ENCODE measurements at regions not wholly inside any gene's neighbourhood (a gene's known extent, or its start where the extent isn't known, plus 50 kb on each side); places are given as distances from the start of the nearest gene placed in this dataset.
A peak's percentile ranks its signal among the peaks of the same experiment; 100 is the strongest.

DNA sequence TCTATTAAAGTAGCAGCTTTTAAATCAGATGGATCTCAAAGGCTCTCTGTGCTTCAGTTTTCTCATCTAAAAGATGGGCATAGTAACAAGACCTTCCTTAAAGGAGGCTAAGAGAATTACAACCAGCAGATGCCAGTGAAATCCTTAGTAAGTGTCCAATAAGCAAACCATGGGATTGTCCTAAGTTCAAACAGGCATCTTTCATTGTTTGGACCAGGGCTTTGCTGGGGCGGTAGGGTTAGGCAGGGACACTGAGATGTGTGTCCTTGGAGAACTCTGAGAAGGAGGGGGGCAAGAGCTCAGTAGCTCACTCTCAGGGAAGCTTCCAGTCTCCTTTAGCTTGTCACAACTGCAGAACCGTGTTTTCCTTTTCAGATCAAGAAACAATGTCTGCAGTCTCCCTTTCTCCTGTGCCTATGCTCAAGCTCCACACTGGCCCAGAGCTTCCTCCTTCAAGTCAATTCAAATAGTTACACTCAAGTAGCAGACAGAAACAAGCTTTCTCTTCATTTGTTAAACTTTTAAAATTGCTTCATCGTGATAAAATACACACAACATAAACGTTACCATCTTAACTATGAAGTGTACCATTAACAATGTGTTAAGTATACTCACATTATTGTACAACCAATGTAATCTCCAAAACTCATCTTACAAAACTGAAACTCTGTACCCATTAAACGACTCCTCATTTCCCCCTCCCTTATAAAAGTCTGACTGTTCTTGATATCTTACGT, 216.2 kb downstream of the PIK3R1 start:
- Histone ChIP-seq H3K27me3 (no peaks in the 10 kb centered on the region), H3K4me1 (ENCODE audit: insufficient read depth) (peaks cover 5% of the 10 kb centered on the region), H3K27ac (no peak overlapping the region), H3K9me3 (no peaks in the 10 kb centered on the region), H3K4me3 (no peak overlapping the region), H3K36me3 (no peaks in the 10 kb centered on the region)
- intact Hi-C loops (cut with DNase I): loop anchor here in 1 of 4 donors (10.0 kb wide), 1 partner anchor 523 kb away; no protein-coding TSS in a partner anchor
- WGBS, 3 donors: 46 to 70% (median 58%) methylated on average over 6 of the region's 6 CpGs
- TF ChIP-seq POLR2A (IDR thresholded peaks at IDR 0.05) (no peak), EP300 (IDR thresholded peaks at IDR 0.05) (no peak)
- TF ChIP-seq, protein P1, sequence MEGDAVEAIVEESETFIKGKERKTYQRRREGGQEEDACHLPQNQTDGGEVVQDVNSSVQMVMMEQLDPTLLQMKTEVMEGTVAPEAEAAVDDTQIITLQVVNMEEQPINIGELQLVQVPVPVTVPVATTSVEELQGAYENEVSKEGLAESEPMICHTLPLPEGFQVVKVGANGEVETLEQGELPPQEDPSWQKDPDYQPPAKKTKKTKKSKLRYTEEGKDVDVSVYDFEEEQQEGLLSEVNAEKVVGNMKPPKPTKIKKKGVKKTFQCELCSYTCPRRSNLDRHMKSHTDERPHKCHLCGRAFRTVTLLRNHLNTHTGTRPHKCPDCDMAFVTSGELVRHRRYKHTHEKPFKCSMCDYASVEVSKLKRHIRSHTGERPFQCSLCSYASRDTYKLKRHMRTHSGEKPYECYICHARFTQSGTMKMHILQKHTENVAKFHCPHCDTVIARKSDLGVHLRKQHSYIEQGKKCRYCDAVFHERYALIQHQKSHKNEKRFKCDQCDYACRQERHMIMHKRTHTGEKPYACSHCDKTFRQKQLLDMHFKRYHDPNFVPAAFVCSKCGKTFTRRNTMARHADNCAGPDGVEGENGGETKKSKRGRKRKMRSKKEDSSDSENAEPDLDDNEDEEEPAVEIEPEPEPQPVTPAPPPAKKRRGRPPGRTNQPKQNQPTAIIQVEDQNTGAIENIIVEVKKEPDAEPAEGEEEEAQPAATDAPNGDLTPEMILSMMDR (IDR thresholded peaks at IDR 0.05): no peak
- no peak for DNase-seq

DNA sequence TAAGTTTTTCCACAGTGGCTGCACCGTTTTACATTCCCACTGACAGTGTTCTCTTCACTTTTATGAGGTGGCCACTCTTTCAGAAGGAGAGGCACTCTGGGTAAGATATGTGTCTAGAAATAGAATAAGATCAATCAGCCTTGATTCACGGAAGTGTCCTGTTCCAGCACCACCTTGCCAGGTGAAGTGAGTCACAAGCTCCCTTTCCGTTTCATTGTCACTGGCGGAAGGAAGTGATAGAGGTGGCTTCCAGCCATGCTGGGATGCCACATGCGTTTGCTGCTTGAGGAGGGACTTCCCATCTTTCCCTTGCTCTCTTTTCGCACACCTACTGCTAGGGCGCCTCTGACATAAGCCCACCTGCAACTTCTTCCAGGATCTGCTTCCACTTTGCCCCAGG, 217.1 kb downstream of the PIK3R1 start:
- WGBS, 3 donors: 83 to 93% (median 91%) methylated on average over 7 of the region's 7 CpGs
- intact Hi-C loops (cut with DNase I): loop anchor here in 1 of 4 donors (10.0 kb wide), 1 partner anchor 522 kb away; no protein-coding TSS in a partner anchor

DNA sequence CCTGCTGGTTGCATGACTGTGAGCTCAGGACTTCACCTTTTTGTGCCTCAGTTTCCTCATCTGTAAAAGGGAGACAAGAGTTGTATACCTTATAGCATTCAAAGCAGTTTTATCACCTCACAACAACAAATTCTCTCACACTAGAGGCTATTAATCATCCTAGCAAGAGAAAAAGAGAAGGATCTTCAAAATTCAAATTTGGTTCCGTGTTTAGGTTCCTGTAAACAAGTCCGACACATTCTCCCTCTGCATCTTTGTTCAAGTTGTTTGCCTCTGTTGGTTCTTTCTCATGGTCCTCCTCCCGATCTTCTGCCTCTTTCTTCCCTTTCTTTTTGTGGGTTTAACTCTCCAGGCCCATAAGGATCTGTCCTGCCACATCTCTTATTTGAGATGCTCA, 218.0 kb downstream of the PIK3R1 start:
- TF ChIP-seq POLR2A (IDR thresholded peaks at IDR 0.05): no peak
- TF ChIP-seq, protein P1 (IDR thresholded peaks at IDR 0.05): no peak
- TF ChIP-seq EP300 (IDR thresholded peaks at IDR 0.05): no peak
- Histone ChIP-seq H3K27me3 (no peaks in the 10 kb centered on the region), H3K36me3 (no peaks in the 10 kb centered on the region), H3K9me3 (no peaks in the 10 kb centered on the region), H3K27ac (no peak overlapping the region), H3K4me3 (no peak overlapping the region), H3K4me1 (ENCODE audit: insufficient read depth) (peaks cover 5% of the 10 kb centered on the region)
- 93 to 96% (median 96%) methylated on average over 3 of the region's 3 CpGs for WGBS, 3 donors
- intact Hi-C loops (cut with DNase I): loop anchor here in 1 of 4 donors (10.0 kb wide), 1 partner anchor 521 kb away; no protein-coding TSS in a partner anchor
- no peak for DNase-seq

More for the DNA sequence above, 217.1 kb downstream of the PIK3R1 start:
- Histone ChIP-seq H3K36me3 (no peaks in the 10 kb centered on the region), H3K27me3 (no peaks in the 10 kb centered on the region), H3K9me3 (no peaks in the 10 kb centered on the region), H3K4me3 (no peak overlapping the region), H3K4me1 (ENCODE audit: insufficient read depth) (peaks cover 5% of the 10 kb centered on the region), H3K27ac (no peak overlapping the region)
- TF ChIP-seq EP300 (IDR thresholded peaks at IDR 0.05) (no peak), POLR2A (IDR thresholded peaks at IDR 0.05) (no peak)
- TF ChIP-seq, protein P1 (IDR thresholded peaks at IDR 0.05): no peak
- DNase-seq: no peak

DNA sequence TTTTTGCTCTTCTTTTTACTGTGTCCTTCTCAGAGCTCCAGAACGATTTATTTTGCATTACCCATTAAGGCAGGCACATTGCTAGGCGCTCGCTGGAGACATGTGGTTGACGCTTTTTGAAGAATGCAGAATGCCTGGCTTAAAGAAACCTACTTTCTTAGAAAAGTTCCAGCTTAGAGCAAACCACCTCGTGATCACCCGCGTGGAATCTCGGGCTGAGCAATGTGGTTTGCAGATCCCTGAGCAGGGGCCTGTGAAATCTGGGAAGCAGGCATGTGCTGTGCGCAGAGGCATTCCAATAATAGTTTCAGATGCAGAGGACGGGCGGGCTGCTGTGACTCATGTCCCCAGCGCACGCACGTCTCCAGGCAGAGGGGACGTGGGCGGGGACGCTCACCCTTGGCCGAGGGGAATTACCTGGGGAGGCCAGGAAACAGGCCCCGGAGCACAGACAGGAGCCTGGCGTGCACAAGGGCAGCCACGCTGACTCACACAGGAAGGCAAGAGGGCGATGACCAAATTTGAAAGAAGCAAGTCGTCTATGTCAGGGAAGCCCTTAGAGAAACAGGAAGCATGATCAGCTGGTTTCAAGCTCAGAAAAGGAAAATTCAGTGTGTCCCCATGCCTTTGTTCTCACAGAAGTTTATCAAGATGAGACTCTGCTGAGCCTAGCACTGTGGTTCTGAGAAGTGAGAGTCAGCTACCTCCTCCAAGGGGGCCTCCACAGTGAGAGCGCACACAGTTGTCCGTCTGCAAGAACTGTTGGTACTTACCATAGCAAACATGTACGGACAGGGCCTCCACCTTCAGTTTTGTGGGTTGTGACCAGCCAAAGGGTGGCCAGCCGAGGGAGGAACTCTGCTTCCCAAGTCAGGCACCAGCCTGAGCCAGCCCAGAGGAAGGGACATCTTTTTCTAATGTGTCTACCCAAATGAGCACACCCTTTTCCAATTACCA, 218.6 kb downstream of the PIK3R1 start:
- Histone ChIP-seq H3K27me3 (no peaks in the 10 kb centered on the region), H3K27ac (no peak overlapping the region), H3K36me3 (no peaks in the 10 kb centered on the region), H3K9me3 (no peaks in the 10 kb centered on the region), H3K4me3 (no peak overlapping the region), H3K4me1 (ENCODE audit: insufficient read depth) (peaks cover 5% of the 10 kb centered on the region)
- 63 to 76% (median 71%) methylated on average over 27 of the region's 27 CpGs for WGBS, 3 donors
- DNase-seq: peak; percentile 16 to 59 (median 37)
- TF ChIP-seq EP300 (IDR thresholded peaks at IDR 0.05) (peak; percentile 36), POLR2A (IDR thresholded peaks at IDR 0.05) (no peak)
- TF ChIP-seq, protein P1 (IDR thresholded peaks at IDR 0.05): no peak
- intact Hi-C loops (cut with DNase I): loop anchor here in 1 of 4 donors (10.0 kb wide), 1 partner anchor 521 kb away; no protein-coding TSS in a partner anchor

Data from ovary (tissue), 7 donors.